IMR-90 (cell line): ENCODE measurements at regions not wholly inside any gene's neighbourhood (a gene's known extent, or its start where the extent isn't known, plus 50 kb on each side); places are given as distances from the start of the nearest gene placed in this dataset.

Experiments used
- ATAC-seq: fragments of 200-7000 bp; cut with Tn5 transposase; 2 replicates; pipeline ENCODE4 v1.9.1; 2020; ENCODE audit warnings: low read depth, mild to moderate bottlenecking, moderate library complexity
- BruUV-seq: library from RNA; stranded (reverse); fragments of 400-500 nt; replicated peaks from 2 replicates; lab custom pipeline; 2021; lab: Mats Ljungman, UMichigan
- CTCF ChIA-PET: fragments of 300-600 bp; formaldehyde crosslinking; extraction: SDS; loops from one replicate; lab custom pipeline; 2021; ENCODE audit warnings: antibody characterized with exemption; lab: Yijun Ruan, JAX
- POLR2A ChIA-PET: fragments of 300-600 bp; sonication (Branson Sonifier 250); formaldehyde crosslinking; loops from one replicate; lab custom pipeline; 2022; ENCODE audit warnings: antibody characterized with exemption; ENCODE audit not compliant: unreplicated experiment; lab: Charles Lee
- DNase-seq: peaks from one replicate; pipeline ENCODE4 v3.0.0; 2013
- H2AFZ ChIP-seq: replicated peaks from 2 replicates; pipeline ENCODE3; 2013; ENCODE audit warnings: low read length, mild to moderate bottlenecking; ENCODE audit not compliant: poor library complexity
- H2AK5ac ChIP-seq: 2 replicates; pipeline ENCODE4 v1.6.1; 2013; ENCODE audit warnings: low read depth, low read length, inconsistent platforms
- H2AK9ac ChIP-seq: replicated peaks from 2 replicates; pipeline ENCODE3; 2013; ENCODE audit warnings: mild to moderate bottlenecking, low read depth, low read length, moderate library complexity; ENCODE audit not compliant: poor library complexity
- H2BK120ac ChIP-seq: 2 replicates; pipeline ENCODE4 v1.6.1; 2013; ENCODE audit warnings: low read depth, low read length, inconsistent platforms
- H2BK15ac ChIP-seq: 3 replicates; pipeline ENCODE4 v1.6.1; 2013; ENCODE audit warnings: low read depth, low read length, inconsistent platforms
- H2BK20ac ChIP-seq: 2 replicates; pipeline ENCODE4 v1.6.1; 2013; ENCODE audit warnings: low read depth, mild to moderate bottlenecking, inconsistent platforms, low read length, moderate library complexity
- H2BK5ac ChIP-seq: 2 replicates; pipeline ENCODE4 v1.6.1; 2013; ENCODE audit warnings: mild to moderate bottlenecking, low read depth, low read length, inconsistent platforms; ENCODE audit not compliant: poor library complexity, severe bottlenecking
- H3K14ac ChIP-seq: replicated peaks from 2 replicates; pipeline ENCODE4 v1.6.1; 2013; ENCODE audit warnings: low read depth, low read length, inconsistent platforms
- H3K18ac ChIP-seq: 2 replicates; pipeline ENCODE4 v1.6.1; 2013; ENCODE audit warnings: low read depth, low read length, control low read depth
- H3K23ac ChIP-seq: 2 replicates; pipeline ENCODE4 v1.6.1; 2013; ENCODE audit warnings: low read depth, low read length, inconsistent platforms
- H3K27ac ChIP-seq: 2 replicates; pipeline ENCODE4 v1.5.1; 2013; ENCODE audit warnings: mild to moderate bottlenecking, control low read depth, low read length; ENCODE audit not compliant: insufficient read depth
- H3K27me3 ChIP-seq: 2 replicates; pipeline ENCODE4 v1.6.1; 2013; ENCODE audit warnings: low read length; ENCODE audit not compliant: control insufficient read depth, insufficient read depth
- H3K36me3 ChIP-seq: 2 replicates; pipeline ENCODE4 v1.6.1; 2013; ENCODE audit warnings: low read length, mixed read lengths; ENCODE audit not compliant: control insufficient read depth, insufficient read depth
- H3K4ac ChIP-seq: 2 replicates; pipeline ENCODE4 v1.6.1; 2013; ENCODE audit warnings: low read depth, low read length, inconsistent platforms
- H3K4me1 ChIP-seq: 2 replicates; pipeline ENCODE4 v1.6.1; 2013; ENCODE audit warnings: low read length, mixed read lengths; ENCODE audit not compliant: control insufficient read depth, insufficient read depth
- H3K4me2 ChIP-seq: 2 replicates; pipeline ENCODE4 v1.6.1; 2013; ENCODE audit warnings: low read depth, mild to moderate bottlenecking, control low read depth, low read length, moderate library complexity
- H3K4me3 ChIP-seq: 2 replicates; pipeline ENCODE4 v1.5.1; 2013; ENCODE audit warnings: low read depth, mild to moderate bottlenecking, control low read depth, low read length, moderate library complexity; ENCODE audit not compliant: insufficient read depth
- H3K56ac ChIP-seq: 2 replicates; pipeline ENCODE4 v1.6.1; 2013; ENCODE audit warnings: low read length, inconsistent platforms; ENCODE audit not compliant: insufficient read depth; ENCODE audit errors: extremely low read depth
- H3K79me1 ChIP-seq, 2 experiments: 2 replicates each; pipeline ENCODE4 v1.6.1; 2013; ENCODE audit warnings: low read length in 2 of 2, inconsistent platforms in 1 of 2, low read depth in 1 of 2
- H3K9ac ChIP-seq: 2 replicates; pipeline ENCODE4 v1.6.1; 2013; ENCODE audit warnings: low read depth, low read length, control low read depth
- H3K9me1 ChIP-seq: 2 replicates; pipeline ENCODE4 v1.6.1; 2013; ENCODE audit warnings: low read length, inconsistent platforms; ENCODE audit not compliant: insufficient read depth
- H3K9me3 ChIP-seq: 2 replicates; pipeline ENCODE4 v1.6.1; 2013; ENCODE audit warnings: low read length; ENCODE audit not compliant: control insufficient read depth, insufficient read depth
- H4K20me1 ChIP-seq: 2 replicates; pipeline ENCODE4 v1.6.1; 2013; ENCODE audit warnings: low read length, inconsistent platforms; ENCODE audit not compliant: insufficient read depth
- H4K5ac ChIP-seq: 2 replicates; pipeline ENCODE4 v1.6.1; 2013; ENCODE audit warnings: mild to moderate bottlenecking, low read depth, low read length, control low read depth
- H4K8ac ChIP-seq, 2 experiments: 2 replicates each; pipeline ENCODE4 v1.6.1; 2013; ENCODE audit warnings: low read depth in 2 of 2, low read length in 2 of 2, control low read depth in 1 of 2, inconsistent platforms in 1 of 2
- H4K91ac ChIP-seq: 2 replicates; pipeline ENCODE4 v1.6.1; 2013; ENCODE audit warnings: low read depth, low read length, inconsistent platforms; ENCODE audit not compliant: insufficient read depth
- BHLHE40 ChIP-seq: fragments of 150-350 bp; IDR thresholded peaks from 2 replicates; pipeline ENCODE4 v1.6.1; 2016; ENCODE audit warnings: mild to moderate bottlenecking, low read depth, low read length
- MAFK ChIP-seq: IDR thresholded peaks from 2 replicates; pipeline ENCODE4 v1.6.1; 2012; ENCODE audit warnings: low read depth, low read length, improper control_type of control experiment
- MAZ ChIP-seq: IDR thresholded peaks from 2 replicates; pipeline ENCODE4 v1.6.1; 2012; ENCODE audit warnings: low read depth, mild to moderate bottlenecking, low read length, improper control_type of control experiment, moderate library complexity, borderline replicate concordance
- POLR2A ChIP-seq: IDR thresholded peaks from 2 replicates; pipeline ENCODE4 v1.6.1; 2012; ENCODE audit warnings: mild to moderate bottlenecking, low read depth, low read length
- SMC3 ChIP-seq: fragments of 150-350 bp; IDR thresholded peaks from 2 replicates; pipeline ENCODE4 v1.6.1; 2016; ENCODE audit warnings: low read depth, mild to moderate bottlenecking, antibody characterized with exemption, low read length, moderate library complexity
- USF2 ChIP-seq: fragments of 150-350 bp; IDR thresholded peaks from 2 replicates; pipeline ENCODE4 v1.6.1; 2017; ENCODE audit warnings: mild to moderate bottlenecking, antibody characterized with exemption, low read length, low read depth
- WGBS, 2 experiments: methylation state at CpG; one replicate each; pipeline versions ENCODE4 v1.1.5 to v1.1.7; 2013; ENCODE audit warnings: missing lambda C conversion rate in 2 of 2; ENCODE audit not compliant: insufficient read length in 1 of 2; ENCODE audit errors: extremely low coverage in 2 of 2; 5-methylcytosine and 5-hydroxymethylcytosine counted together
- dilution Hi-C: fragments of 300-500 bp; cut with HindIII; formaldehyde crosslinking; loops from one replicate; pipeline ENCODE4 v1.14.3; 2018; ENCODE audit warnings: low sequenced_read_pairs; ENCODE audit not compliant: unreplicated experiment
- in situ Hi-C: fragments of 300-500 bp; cut with MboI; formaldehyde crosslinking; loops from 3 replicates; pipeline ENCODE4 v1.14.3; 2019; ENCODE audit warnings: low sequenced_read_pairs, inconsistent platforms, mixed read lengths
- intact Hi-C: fragments of 100-400 bp; cut with micrococcal nuclease; formaldehyde crosslinking; loops from 2 replicates; pipeline ENCODE4 v1.10.0; 2022
- TF ChIP-seq, protein P1 (sequence below): conservative IDR thresholded peaks from 2 replicates; pipeline ENCODE4 v1.5.1; 2012; ENCODE audit warnings: mild to moderate bottlenecking, low read depth, low read length, improper control_type of control experiment

DNA sequence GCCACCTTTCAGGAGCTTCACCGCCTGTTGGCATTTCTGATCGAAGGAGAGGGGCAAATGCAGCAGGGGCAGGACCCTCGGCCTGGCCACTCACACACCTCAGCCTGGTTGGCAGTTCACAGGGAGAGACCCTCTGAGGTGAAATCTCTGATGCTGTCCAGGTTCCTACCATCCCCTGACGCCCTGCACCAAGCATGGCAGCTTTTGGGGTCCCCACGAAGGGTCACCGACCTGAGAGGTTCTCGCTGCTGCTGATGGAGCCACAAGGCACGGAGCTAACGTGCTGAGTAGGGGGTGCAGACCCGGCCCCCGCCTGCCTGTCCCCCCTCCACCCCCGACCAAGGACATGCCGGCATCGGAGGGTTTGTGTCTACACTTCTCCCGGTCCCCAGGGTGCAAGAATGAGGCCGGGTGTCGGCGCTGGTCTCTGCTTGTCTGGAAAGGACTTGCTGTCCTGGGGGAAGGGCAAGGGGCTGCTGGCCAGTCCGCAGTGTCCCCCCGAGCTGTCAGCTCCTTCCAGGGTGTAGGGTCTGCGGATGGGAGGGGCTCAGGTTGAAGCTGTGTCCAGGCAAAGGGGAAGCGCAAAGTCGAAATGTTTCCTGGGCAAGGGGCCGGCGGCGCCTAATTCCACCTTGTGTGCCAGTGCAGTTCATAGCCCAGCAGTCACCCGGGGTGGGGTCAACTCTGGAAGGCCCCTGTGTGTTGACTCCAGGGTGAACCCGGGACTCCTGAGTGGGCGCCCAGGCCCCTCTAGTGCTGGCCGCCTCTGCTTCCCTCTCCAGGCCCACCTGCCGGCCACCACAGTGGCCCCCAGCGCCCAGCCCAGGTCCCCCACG lies 132.6 kb downstream of the DNAJB6 start:
- Histone ChIP-seq H3K4me1 (no peaks in the 10 kb centered on the region), H2AFZ (no peak overlapping the region), H3K9ac (no peak overlapping the region), H3K27me3 (peaks cover 20% of the 10 kb centered on the region), H3K23ac (no peak overlapping the region), H2BK20ac (no peak overlapping the region), H3K79me1 (no peaks in the 10 kb centered on the region), H3K4me3 (no peak overlapping the region), H3K4me2 (no peak overlapping the region), H2BK5ac (no peak overlapping the region), H3K9me1 (no peaks in the 10 kb centered on the region), H2BK15ac (no peak overlapping the region), H2BK120ac (no peak overlapping the region), H3K36me3 (no peaks in the 10 kb centered on the region), H3K9me3 (peaks cover 10% of the 10 kb centered on the region), H3K27ac (no peak overlapping the region), H4K8ac (no peak overlapping the region), H3K18ac (no peak overlapping the region), H4K5ac (no peak overlapping the region), H3K4ac (no peak overlapping the region), H4K91ac (no peak overlapping the region), H2AK9ac (no peak overlapping the region), H3K56ac (no peak overlapping the region), H3K14ac (no peak overlapping the region), H2AK5ac (no peak overlapping the region), H4K20me1 (no peaks in the 10 kb centered on the region)
- in situ Hi-C loops (no loop called here), intact Hi-C loops (no loop called here), dilution Hi-C loops (no loop called here)
- WGBS, 2 experiments: 85% methylated on average over 10 of the region's 33 CpGs; no CpG with 5 or more reads in 1 of the 2 experiments
- DNase-seq (no peak), ATAC-seq (no peak)
- TF ChIP-seq SMC3 (no peak), POLR2A (no peak), BHLHE40 (no peak), MAFK (no peak), USF2 (no peak), MAZ (no peak)
- TF ChIP-seq, protein P1, sequence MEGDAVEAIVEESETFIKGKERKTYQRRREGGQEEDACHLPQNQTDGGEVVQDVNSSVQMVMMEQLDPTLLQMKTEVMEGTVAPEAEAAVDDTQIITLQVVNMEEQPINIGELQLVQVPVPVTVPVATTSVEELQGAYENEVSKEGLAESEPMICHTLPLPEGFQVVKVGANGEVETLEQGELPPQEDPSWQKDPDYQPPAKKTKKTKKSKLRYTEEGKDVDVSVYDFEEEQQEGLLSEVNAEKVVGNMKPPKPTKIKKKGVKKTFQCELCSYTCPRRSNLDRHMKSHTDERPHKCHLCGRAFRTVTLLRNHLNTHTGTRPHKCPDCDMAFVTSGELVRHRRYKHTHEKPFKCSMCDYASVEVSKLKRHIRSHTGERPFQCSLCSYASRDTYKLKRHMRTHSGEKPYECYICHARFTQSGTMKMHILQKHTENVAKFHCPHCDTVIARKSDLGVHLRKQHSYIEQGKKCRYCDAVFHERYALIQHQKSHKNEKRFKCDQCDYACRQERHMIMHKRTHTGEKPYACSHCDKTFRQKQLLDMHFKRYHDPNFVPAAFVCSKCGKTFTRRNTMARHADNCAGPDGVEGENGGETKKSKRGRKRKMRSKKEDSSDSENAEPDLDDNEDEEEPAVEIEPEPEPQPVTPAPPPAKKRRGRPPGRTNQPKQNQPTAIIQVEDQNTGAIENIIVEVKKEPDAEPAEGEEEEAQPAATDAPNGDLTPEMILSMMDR: no peak
- BruUV-seq: no TSS peak
- POLR2A ChIA-PET: no interaction called here
- CTCF ChIA-PET: no interaction called here
